Tibial nerve (tissue), 4 donors: ENCODE measurements at regions not wholly inside any gene's neighbourhood (a gene's known extent, or its start where the extent isn't known, plus 50 kb on each side); places are given as distances from the start of the nearest gene placed in this dataset.

ENCODE experiments used
- CTCF ChIP-seq, 5 experiments: fragments of 200-600 bp in 3 of 5; fragments of 450-650 bp in 2 of 5; sonication (generic) in 3 of 5; IDR thresholded peaks; one replicate each; pipeline ENCODE4 v1.5.1; 2016 to 2019; ENCODE audit warnings: antibody characterized with exemption in 5 of 5, mild to moderate bottlenecking in 3 of 5, moderate library complexity in 2 of 5
- EP300 ChIP-seq, 2 donors: sonication (generic); formaldehyde crosslinking; IDR thresholded peaks; one replicate each; pipeline ENCODE4 v1.6.1; 2017; ENCODE audit warnings: antibody characterized with exemption in 2 of 2, mild to moderate bottlenecking in 1 of 2
- POLR2A ChIP-seq, 2 donors: fragments of 450-650 bp; IDR thresholded peaks; one replicate each; pipeline ENCODE4 v1.6.1; 2017; ENCODE audit warnings: antibody characterized with exemption in 2 of 2, mild to moderate bottlenecking in 2 of 2, moderate library complexity in 2 of 2

DNA sequence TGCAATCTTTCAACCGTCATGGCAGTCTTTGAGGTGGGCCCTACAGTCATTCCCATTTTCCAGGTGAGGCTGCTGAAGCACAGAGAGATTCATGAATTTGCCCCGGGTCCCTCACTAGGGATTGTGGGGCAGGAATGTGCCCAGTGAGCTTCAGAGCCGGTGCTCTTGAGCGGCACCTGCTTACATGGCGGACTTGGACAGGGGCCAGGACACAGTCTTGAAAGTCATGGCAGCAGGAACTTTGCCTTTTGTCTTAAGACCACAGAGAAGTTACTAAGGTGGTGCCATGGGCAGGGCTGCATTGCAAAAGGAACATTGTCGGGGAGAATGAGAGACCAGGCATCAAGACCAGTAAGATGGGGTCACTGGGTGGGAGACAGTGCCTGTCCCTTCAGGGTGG, 363.4 kb downstream of the FOXL1 start:
- no peak for TF ChIP-seq EP300 (IDR thresholded peaks at IDR 0.05)
- TF ChIP-seq CTCF (IDR thresholded peaks at IDR 0.05) = no peak
- TF ChIP-seq POLR2A (IDR thresholded peaks at IDR 0.05) = no peak
